ENCODE measurements at regions not wholly inside any gene's neighbourhood (a gene's known extent, or its start where the extent isn't known, plus 50 kb on each side); places are given as distances from the start of the nearest gene placed in this dataset.

DNA sequence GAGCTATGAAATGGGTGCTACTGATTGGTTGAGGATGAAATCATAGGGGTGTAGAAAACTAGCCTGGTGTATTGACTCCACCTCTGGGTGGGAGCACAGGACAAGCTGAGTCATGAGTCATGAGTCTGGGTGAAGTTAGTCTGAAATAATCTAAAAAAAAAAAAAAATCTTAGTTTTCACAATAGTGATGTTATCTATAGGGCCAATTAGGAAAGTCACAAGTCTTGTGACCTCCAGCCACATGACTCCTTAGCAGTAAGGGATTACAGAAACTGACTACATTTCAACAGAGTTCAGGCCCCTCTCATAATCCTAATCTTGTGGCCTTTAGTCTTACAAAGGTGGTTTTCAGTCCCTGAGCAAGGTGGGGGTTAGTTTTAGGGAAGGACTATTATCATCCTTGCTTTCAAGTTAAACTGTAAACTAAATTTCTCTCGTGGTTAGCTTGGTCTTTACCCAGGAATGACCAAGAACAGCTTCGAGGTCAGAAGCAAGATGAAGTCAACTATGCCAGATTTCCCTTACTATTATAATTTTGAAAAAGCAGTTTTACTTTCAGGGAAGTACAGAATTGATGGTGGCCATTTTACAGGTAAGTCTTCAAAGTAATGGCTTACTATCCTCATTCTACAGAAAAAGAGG lies 338.0 kb upstream of the GYPC start:
- DNase-seq (ENCODE audit: low read depth), result no peak

DNA sequence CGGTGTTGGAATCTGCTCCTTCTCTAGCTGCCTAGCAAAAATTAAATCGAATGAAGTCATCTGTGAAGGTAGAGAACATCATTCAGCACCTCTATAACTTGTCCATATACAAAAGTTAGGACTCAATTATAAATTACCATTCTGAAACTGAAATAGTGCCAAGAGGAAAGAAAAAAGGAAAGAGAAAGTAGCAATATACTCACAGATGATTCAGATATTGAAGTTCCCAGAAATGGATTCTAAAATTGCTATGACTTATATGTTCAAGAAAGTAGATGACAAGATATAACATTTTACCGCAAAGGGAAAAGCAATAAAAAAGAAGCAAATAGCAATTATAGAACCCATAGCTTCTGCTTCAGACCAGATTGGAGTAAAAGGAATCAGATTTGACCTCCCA lies 333.6 kb upstream of the GYPC start:
- no peak for DNase-seq (ENCODE audit: low read depth)

DNA sequence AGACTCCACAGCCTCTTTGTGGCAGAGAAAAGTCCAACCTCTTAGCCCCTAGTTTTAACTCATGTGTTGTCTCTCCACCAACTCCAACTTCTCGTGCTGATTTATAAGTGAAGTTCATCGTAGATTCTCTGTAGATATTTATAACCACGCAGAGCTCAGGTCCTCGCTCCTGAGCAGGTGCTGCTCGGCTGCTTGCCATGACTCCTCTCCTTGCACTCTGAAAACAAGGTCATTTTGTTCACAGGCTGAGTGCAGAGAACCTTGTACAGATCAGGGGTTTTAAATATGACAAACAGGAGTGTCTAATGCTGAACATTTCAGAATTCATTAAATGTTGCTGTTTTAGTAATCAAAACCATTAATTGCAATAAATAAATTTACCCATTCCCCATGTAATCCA lies 330.8 kb upstream of the GYPC start:
- no peak for DNase-seq (ENCODE audit: low read depth)

DNA sequence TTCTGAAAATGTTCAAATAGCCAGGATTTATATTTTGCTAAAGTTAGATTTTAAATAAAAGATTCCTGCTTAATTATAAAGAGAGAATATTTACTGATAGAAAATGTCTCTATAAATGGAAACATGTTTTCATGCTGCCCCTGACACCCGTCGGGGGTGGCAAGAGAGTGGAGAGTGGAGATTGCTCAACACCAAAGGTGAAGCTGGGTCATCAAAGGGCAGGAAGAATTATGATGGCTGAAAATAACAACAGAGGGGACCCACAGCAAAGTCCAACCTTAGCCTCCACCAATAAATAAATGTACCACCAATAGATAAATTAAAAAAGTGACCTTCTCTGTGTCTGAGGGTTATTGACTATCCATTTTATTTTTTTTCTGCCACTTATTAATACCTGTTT lies 326.8 kb upstream of the GYPC start:
- DNase-seq (ENCODE audit: low read depth), result no peak

- DNase-seq (ENCODE audit: low read depth), result no peak
These were observed 313.5 kb upstream of the GYPC start for GRCh38 chr2:126342457-126342856.

DNA sequence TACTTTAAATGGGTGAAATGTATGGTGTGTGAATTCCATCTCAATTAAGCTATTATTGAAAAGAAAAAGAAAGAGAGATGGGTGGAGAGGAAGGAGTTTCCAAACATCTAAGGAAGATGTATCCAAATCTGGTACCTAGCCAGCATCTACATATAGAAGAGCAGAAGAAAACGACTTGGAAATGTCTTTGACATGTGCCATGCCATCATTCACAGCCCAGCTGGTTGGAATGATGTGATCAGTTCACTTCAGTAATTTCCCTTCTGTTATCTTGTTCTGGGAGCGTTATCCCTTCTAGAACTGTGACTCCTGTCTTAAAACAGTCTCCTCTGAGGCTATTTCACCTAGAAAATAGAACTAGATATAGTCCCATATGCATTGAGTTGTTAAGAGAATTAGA lies 312.8 kb upstream of the GYPC start:
- no peak for DNase-seq (ENCODE audit: low read depth)

DNA sequence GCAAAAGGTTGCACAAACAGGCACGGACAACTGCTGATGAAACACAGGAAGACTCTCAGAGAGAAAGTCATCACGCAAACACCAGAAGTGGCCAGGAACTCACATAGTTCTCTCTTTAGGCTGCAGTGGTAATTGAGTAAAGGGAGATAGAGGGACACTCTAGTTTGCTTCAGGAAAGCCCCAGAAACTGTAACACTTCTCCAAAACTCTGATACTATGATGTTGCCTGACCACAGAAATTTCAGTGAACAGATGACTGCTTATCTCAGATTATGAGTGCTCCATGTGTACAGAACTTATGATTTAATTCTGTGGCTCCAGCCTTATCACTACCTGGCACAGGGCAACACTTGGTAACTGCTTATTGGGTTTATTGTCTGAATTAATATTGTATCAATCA lies 311.5 kb upstream of the GYPC start:
- DNase-seq (ENCODE audit: low read depth), result no peak

DNA sequence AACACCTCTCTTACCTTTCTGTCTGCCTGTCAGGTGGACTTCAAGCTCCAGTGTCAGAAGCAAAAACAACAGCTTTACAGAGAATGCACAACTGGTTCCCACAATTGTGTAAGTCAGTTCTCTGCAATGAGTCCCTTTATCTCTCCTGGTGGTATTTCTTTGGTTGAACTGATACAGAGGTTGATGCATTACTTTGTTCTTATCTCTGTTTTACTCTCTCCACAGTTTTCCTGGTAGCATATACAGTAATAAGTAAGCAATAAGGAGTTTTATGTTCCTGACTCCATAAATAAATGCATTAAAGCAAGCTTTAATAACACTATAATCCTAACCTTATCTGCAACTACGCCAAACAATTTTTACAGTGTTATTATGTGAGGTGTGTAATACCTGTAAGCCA lies 310.3 kb upstream of the GYPC start:
- DNase-seq (ENCODE audit: low read depth), result no peak

- DNase-seq (ENCODE audit: low read depth), result no peak
These were observed 299.3 kb upstream of the GYPC start for GRCh38 chr2:126356631-126357030.

GRCh38 chr2:126358122-126358521 lies 297.8 kb upstream of the GYPC start:
- no peak for DNase-seq (ENCODE audit: low read depth)

GRCh38 chr2:126359494-126359893 lies 296.5 kb upstream of the GYPC start:
- no peak for DNase-seq (ENCODE audit: low read depth)

DNA sequence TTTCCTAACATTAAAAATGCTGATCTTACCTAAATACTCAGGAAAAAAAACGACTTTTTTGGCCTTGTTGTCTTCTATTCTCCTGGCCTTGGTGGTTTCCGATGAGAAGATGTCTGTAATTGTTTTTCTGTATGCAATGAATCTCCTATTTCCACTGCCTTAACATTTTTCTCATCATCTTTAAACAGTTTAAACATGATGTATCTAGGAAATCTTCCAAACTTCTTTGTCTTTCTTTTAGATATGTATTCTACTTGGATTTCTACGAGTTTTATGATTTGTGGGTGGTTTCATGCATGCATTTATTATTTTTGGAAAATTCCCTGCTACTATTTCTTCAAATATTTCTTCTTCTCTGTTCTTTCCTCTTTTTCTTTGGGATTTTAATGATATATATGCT lies 288.6 kb upstream of the GYPC start:
- no peak for DNase-seq (ENCODE audit: low read depth)

DNA sequence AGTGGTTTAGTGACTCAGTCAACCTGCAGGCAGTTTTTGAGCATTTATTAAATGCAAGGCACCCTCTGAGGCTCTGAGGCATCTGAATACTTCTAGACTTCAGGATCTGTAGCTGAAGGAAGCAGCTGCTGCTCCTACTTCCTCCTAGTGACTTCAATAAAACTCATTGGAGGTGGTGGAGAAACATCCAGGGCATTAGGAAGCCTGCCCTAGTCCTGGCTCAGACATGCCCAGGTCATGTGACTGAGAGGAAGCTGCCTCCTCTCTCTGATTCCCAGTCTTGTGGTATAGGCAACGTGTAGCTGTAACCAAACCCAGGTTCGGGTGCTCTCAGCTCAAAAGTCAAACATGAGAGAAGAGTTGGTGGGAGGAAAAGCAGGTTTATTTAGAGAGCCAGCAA lies 287.2 kb upstream of the GYPC start:
- no peak for DNase-seq (ENCODE audit: low read depth)

GRCh38 chr2:126370201-126370600 lies 285.8 kb upstream of the GYPC start:
- no peak for DNase-seq (ENCODE audit: low read depth)

DNA sequence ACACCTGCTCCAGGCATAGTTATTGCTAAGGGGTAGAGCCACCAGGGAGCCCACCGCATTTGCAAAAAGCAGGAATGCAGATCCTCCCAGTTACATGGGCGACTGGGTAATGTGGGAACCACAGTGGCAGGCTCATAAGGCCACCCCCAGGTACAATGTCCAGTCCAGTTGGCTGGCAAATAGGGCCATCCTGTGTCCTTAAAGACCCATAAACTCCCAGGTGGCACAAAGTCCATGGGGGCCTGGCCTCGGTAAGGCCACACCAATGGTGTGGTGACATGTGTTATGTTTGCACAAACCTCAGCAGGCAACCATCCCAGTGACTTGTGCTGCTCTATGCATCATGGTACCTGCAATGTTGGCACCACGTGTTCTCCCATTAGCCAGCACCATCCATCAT lies 283.6 kb upstream of the GYPC start:
- DNase-seq (ENCODE audit: low read depth), result no peak

DNA sequence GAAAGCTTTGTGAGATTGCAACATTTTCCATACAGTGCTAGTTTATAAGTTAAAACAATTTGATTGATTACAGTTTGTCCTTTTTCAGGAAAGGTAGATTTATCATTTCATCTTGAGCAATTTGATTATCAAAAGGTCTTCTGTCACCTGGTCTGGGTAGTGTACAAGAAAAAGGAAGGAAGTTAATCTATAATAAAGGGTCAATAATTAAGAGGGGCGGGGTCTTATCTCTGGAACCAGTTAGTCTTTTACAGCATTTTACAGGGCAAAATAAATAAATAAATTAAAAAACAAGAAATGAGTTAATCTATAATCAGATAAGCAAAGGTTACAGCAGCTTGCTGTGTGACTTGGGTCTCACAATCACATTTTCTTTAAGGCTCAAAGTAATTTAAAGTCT lies 277.8 kb upstream of the GYPC start:
- DNase-seq (ENCODE audit: low read depth), result no peak

DNA sequence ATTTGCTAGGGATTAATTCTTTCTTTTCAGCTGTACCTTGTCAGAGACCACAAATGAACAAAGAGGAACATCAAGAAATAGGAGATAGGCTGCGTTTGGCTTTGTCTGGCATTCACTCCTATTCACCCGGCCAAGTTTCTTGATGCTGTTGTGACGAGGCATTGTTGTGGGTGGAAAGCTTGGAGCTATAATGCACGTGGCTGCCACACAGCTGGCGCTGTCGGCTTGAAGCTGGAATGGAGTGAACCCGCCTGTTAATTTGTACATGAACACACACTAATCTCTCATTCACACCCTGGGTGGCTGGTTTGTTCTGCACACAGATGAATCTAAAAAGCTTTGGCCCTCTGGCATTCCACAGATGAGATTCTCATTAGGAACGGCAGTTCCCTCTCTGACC lies 274.9 kb upstream of the GYPC start:
- no peak for DNase-seq (ENCODE audit: low read depth)

- DNase-seq (ENCODE audit: low read depth), result no peak
These were observed 273.0 kb upstream of the GYPC start for GRCh38 chr2:126382998-126383397.

- DNase-seq (ENCODE audit: low read depth), result no peak
These were observed 272.2 kb upstream of the GYPC start for GRCh38 chr2:126383800-126384199.

GRCh38 chr2:126385441-126385840 lies 270.5 kb upstream of the GYPC start:
- no peak for DNase-seq (ENCODE audit: low read depth)

DNA sequence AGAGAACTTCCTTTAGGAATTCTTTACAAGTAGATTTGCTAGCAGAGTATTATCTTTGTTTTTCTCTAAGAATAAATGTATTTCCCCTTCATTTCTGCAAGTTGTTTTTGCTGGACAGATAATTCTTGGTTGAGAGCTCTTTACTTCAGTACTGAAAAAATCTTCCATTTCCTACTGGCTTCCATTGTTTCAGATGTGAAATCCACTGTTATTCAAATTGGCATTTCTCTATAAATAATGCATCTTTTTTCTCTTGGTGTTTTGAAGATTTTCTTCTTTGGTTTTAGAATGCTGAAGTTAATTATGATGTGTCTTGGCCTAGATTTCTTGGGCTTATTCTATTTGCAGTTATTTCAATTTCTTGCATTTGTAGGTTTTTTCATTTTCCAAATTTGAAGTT lies 270.0 kb upstream of the GYPC start:
- no peak for DNase-seq (ENCODE audit: low read depth)

- DNase-seq (ENCODE audit: low read depth), result no peak
These were observed 266.5 kb upstream of the GYPC start for GRCh38 chr2:126389446-126389845.

GRCh38 chr2:126392889-126393288 lies 263.1 kb upstream of the GYPC start:
- no peak for DNase-seq (ENCODE audit: low read depth)

- no peak for DNase-seq (ENCODE audit: low read depth)
These were observed 257.0 kb upstream of the GYPC start for GRCh38 chr2:126399001-126399400.
